Ishikawa (cell line): ENCODE measurements at regions not wholly inside any gene's neighbourhood (a gene's known extent, or its start where the extent isn't known, plus 50 kb on each side); places are given as distances from the start of the nearest gene placed in this dataset.

Experiments
- CEBPB ChIP-seq: IDR thresholded peaks from 2 replicates; pipeline ENCODE4 v1.6.1; 2012
- CREB1 ChIP-seq: IDR thresholded peaks from 2 replicates; pipeline ENCODE4 v1.6.1; 2012; ENCODE audit warnings: low read depth
- EGR1 ChIP-seq: IDR thresholded peaks from 2 replicates; pipeline ENCODE4 v1.6.1; 2012
- EP300 ChIP-seq: IDR thresholded peaks from 2 replicates; pipeline ENCODE4 v1.6.1; 2012; ENCODE audit warnings: borderline replicate concordance
- FOXM1 ChIP-seq: IDR thresholded peaks from 2 replicates; pipeline ENCODE4 v1.6.1; 2012; ENCODE audit warnings: low read depth, borderline replicate concordance
- NFIC ChIP-seq: IDR thresholded peaks from 2 replicates; pipeline ENCODE4 v1.6.1; 2012
- RAD21 ChIP-seq: IDR thresholded peaks from 2 replicates; pipeline ENCODE4 v1.6.1; 2012; ENCODE audit warnings: low read depth
- REST ChIP-seq: IDR thresholded peaks from 2 replicates; pipeline ENCODE4 v1.6.1; 2012; ENCODE audit warnings: low read depth, mild to moderate bottlenecking
- TAF1 ChIP-seq: IDR thresholded peaks from 2 replicates; pipeline ENCODE4 v1.6.1; 2012; ENCODE audit warnings: low read depth, mild to moderate bottlenecking
- TCF12 ChIP-seq: IDR thresholded peaks from 2 replicates; pipeline ENCODE4 v1.6.1; 2012; ENCODE audit warnings: low read depth
- TEAD4 ChIP-seq: IDR thresholded peaks from 2 replicates; pipeline ENCODE4 v1.6.1; 2012
- YY1 ChIP-seq: IDR thresholded peaks from 2 replicates; pipeline ENCODE4 v1.6.1; 2012; ENCODE audit warnings: low read depth
- ZBTB7A ChIP-seq: IDR thresholded peaks from 2 replicates; pipeline ENCODE4 v1.6.1; 2012; ENCODE audit warnings: low read depth
- TF ChIP-seq, protein P1 (sequence below): IDR thresholded peaks from 2 replicates; pipeline ENCODE4 v1.6.1; 2012
- TF ChIP-seq, protein P2 (sequence below): IDR thresholded peaks from 2 replicates; pipeline ENCODE4 v1.6.1; 2012

GRCh38 chr4:128574706-128575105 lies 234.8 kb upstream of the JADE1 start:
- TF ChIP-seq CEBPB (no peak), CREB1 (no peak), RAD21 (peak; percentile 86)
- TF ChIP-seq, protein P1, sequence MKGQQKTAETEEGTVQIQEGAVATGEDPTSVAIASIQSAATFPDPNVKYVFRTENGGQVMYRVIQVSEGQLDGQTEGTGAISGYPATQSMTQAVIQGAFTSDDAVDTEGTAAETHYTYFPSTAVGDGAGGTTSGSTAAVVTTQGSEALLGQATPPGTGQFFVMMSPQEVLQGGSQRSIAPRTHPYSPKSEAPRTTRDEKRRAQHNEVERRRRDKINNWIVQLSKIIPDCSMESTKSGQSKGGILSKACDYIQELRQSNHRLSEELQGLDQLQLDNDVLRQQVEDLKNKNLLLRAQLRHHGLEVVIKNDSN = no peak

DNA sequence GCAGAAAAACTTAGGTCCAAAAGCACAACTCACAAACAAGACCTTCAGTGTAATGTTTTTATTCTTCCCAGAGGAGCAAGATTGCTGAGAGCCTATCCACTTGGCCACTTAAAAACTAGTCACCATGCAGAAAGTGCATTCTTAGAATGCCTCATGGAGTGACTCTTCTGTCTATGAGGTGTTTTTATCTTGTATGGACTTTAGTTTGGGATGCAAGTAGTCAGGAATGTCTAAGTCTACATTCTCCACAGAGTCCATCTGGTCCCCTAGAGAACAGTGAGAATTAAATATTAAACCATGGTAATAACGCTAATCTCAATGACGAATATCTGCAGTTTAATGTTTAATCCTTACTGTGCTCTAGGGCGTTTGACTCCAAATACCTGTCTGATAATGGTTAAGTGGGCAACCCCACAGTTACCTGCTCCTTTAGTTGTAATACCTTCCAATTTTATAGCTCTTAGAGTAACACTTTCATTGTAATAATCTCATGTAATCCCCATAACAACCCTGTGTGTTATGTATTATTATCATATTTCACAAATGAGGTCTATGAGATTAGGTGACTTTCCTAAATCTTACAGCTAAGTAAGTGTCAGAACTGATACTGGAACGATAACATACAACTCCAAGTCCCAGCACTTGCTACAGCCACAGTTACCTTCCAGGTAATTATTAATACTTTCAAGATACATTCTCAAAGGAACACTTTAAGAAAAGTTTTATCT lies 235.6 kb upstream of the JADE1 start:
- TF ChIP-seq NFIC (no peak), EP300 (no peak), EGR1 (no peak), TCF12 (no peak), TAF1 (no peak), REST (no peak), RAD21 (no peak), FOXM1 (no peak), CEBPB (no peak), YY1 (no peak), CREB1 (no peak), ZBTB7A (no peak), TEAD4 (no peak)
- TF ChIP-seq, protein P2, sequence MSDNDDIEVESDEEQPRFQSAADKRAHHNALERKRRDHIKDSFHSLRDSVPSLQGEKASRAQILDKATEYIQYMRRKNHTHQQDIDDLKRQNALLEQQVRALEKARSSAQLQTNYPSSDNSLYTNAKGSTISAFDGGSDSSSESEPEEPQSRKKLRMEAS = no peak
- TF ChIP-seq, protein P1 = no peak

- TF ChIP-seq TCF12 (no peak), EP300 (no peak), FOXM1 (no peak), YY1 (no peak), REST (no peak), CEBPB (no peak), EGR1 (no peak), NFIC (no peak), TEAD4 (no peak), CREB1 (no peak)
- TF ChIP-seq, protein P1 = no peak
- TF ChIP-seq, protein P2 = no peak
Observed at GRCh38 chr4:128572778-128573241, 236.7 kb upstream of the JADE1 start.

- TF ChIP-seq, protein P2 = no peak
- no peak for TF ChIP-seq TAF1
- no peak for TF ChIP-seq NFIC
- no peak for TF ChIP-seq ZBTB7A
- TF ChIP-seq RAD21 = no peak
Observed at GRCh38 chr4:128571747-128572146, 237.8 kb upstream of the JADE1 start.

GRCh38 chr4:128570387-128570975 lies 239.0 kb upstream of the JADE1 start:
- TF ChIP-seq TEAD4 (no peak), TAF1 (no peak), ZBTB7A (no peak), EP300 (no peak), CEBPB (no peak), TCF12 (no peak), NFIC (no peak), RAD21 (no peak), EGR1 (no peak), FOXM1 (no peak), CREB1 (no peak), REST (no peak)
- TF ChIP-seq, protein P2 = no peak
